ENCODE measurements at regions not wholly inside any gene's neighbourhood (a gene's known extent, or its start where the extent isn't known, plus 50 kb on each side); places are given as distances from the start of the nearest gene placed in this dataset.

DNA sequence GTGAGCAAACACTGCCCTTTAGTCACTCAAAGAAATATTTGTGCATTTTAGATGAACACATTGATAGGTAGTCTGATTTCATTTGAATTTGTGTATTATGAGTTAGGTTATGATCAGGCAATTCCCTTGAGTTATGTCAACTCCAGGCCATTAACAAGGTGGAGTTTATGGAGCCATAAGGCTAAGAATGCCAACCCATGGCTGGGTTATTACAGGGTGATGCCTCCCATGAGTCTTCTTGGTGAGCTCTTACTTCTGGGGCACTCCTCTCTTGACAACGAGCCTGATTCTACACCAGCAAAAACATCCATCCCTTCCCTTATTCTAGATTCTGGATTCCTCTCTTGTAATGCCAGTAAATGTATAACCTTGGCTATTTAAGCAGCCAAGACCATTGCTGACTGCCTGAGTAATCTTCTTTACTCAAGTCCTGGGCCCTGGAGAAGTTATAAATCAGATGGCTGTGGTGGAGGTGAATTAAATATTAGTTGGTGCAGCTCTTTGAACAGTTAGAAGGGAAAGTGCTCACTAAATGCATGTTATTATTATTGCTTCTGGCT is 645.7 kb upstream of the TENM4 start:
- Histone ChIP-seq H2BK120ac (ENCODE audit: low read depth, low read length) (no peak overlapping the region), H3K4ac (ENCODE audit: low read depth in 1 of 2, low read length in 2 of 2) (no peak overlapping the region), H3K4me1 (ENCODE audit: control insufficient read depth, insufficient read depth, low read depth, low read length) (peaks cover 7% of the 10 kb centered on the region), H2AFZ (ENCODE audit: low read depth, low read length) (no peak overlapping the region), H4K8ac (ENCODE audit: low read length) (no peak overlapping the region), H3K9ac (ENCODE audit: low read length) (no peak overlapping the region), H2BK12ac (ENCODE audit: low read length in 2 of 2) (no peak overlapping the region), H3K4me3 (ENCODE audit: insufficient read depth in 1 of 2, low read depth in 1 of 2, low read length in 2 of 2) (no peak overlapping the region), H3K27me3 (ENCODE audit: control insufficient read depth in 1 of 2, insufficient read depth in 1 of 2, low read length in 2 of 2) (peaks cover 0 to 4% of the 10 kb centered on the region in 2 experiments), H3K36me3 (ENCODE audit: control insufficient read depth in 1 of 2, insufficient read depth in 2 of 2, low read depth in 1 of 2, low read length in 2 of 2) (no peaks in the 10 kb centered on the region), H3K27ac (ENCODE audit: low read length, poor library complexity, severe bottlenecking) (peak overlapping the region; percentile 72), H2AK5ac (ENCODE audit: low read length, severe bottlenecking) (no peak overlapping the region), H3K9me3 (ENCODE audit: control insufficient read depth, low read length) (no peaks in the 10 kb centered on the region), H3K79me1 (replicated peaks; ENCODE audit: low read length, poor library complexity, severe bottlenecking) (no peaks in the 10 kb centered on the region), H4K91ac (ENCODE audit: low read length) (no peak overlapping the region), H2BK5ac (ENCODE audit: low read depth, low read length, poor library complexity, severe bottlenecking) (no peak overlapping the region), H3K23ac (ENCODE audit: low read length in 2 of 2) (no peak overlapping the region), H3K4me2 (ENCODE audit: low read length, poor library complexity, severe bottlenecking) (no peak overlapping the region), H3K18ac (ENCODE audit: low read depth in 1 of 2, low read length in 2 of 2) (no peak overlapping the region), H2BK15ac (ENCODE audit: low read depth, poor library complexity, severe bottlenecking) (no peak overlapping the region), H3K14ac (ENCODE audit: low read length in 2 of 2) (no peak overlapping the region)
- DNase-seq: no peak
- 100% methylated on average over 1 of the region's 1 CpG for WGBS

DNA sequence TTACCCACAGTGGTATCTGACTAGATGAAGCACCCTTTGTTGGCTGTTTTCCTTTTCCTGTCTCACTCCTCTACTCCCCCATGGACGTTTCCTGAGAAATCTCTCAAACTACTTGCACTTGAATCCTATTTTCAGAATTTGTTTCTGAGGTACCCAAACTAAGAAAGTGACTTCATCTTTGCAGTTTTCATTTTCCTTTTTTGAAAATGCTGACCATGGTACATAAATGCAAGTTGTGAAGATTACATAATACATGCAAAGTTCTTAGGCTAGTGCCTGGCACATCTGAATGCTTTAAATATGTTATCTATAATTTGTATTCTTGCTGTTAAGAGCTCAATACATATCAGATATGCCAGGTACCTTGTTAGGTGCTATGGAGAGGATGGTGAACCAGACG is 644.7 kb upstream of the TENM4 start:
- Histone ChIP-seq H3K23ac (ENCODE audit: low read length in 2 of 2) (no peak overlapping the region), H2AFZ (ENCODE audit: low read depth, low read length) (no peak overlapping the region), H3K27me3 (ENCODE audit: control insufficient read depth in 1 of 2, insufficient read depth in 1 of 2, low read length in 2 of 2) (peaks cover 0 to 4% of the 10 kb centered on the region in 2 experiments), H4K8ac (ENCODE audit: low read length) (no peak overlapping the region), H2BK15ac (ENCODE audit: low read depth, poor library complexity, severe bottlenecking) (no peak overlapping the region), H3K4me3 (ENCODE audit: insufficient read depth in 1 of 2, low read depth in 1 of 2, low read length in 2 of 2) (no peak overlapping the region), H3K27ac (ENCODE audit: low read length, poor library complexity, severe bottlenecking) (no peak overlapping the region), H3K14ac (ENCODE audit: low read length in 2 of 2) (no peak overlapping the region), H3K4ac (ENCODE audit: low read depth in 1 of 2, low read length in 2 of 2) (no peak overlapping the region), H2BK12ac (ENCODE audit: low read length in 2 of 2) (no peak overlapping the region), H2AK5ac (ENCODE audit: low read length, severe bottlenecking) (peak overlapping the region; percentile 76), H3K18ac (ENCODE audit: low read depth in 1 of 2, low read length in 2 of 2) (no peak overlapping the region), H4K91ac (ENCODE audit: low read length) (no peak overlapping the region), H3K4me1 (ENCODE audit: control insufficient read depth, insufficient read depth, low read depth, low read length) (peaks cover 7% of the 10 kb centered on the region), H2BK120ac (ENCODE audit: low read depth, low read length) (no peak overlapping the region), H3K4me2 (ENCODE audit: low read length, poor library complexity, severe bottlenecking) (no peak overlapping the region), H3K36me3 (ENCODE audit: control insufficient read depth in 1 of 2, insufficient read depth in 2 of 2, low read depth in 1 of 2, low read length in 2 of 2) (no peaks in the 10 kb centered on the region), H3K9ac (ENCODE audit: low read length) (no peak overlapping the region), H3K9me3 (ENCODE audit: control insufficient read depth, low read length) (no peaks in the 10 kb centered on the region), H2BK5ac (ENCODE audit: low read depth, low read length, poor library complexity, severe bottlenecking) (no peak overlapping the region), H3K79me1 (replicated peaks; ENCODE audit: low read length, poor library complexity, severe bottlenecking) (no peaks in the 10 kb centered on the region)
- no peak for DNase-seq
- WGBS: 33% methylated on average over 1 of the region's 2 CpGs

DNA sequence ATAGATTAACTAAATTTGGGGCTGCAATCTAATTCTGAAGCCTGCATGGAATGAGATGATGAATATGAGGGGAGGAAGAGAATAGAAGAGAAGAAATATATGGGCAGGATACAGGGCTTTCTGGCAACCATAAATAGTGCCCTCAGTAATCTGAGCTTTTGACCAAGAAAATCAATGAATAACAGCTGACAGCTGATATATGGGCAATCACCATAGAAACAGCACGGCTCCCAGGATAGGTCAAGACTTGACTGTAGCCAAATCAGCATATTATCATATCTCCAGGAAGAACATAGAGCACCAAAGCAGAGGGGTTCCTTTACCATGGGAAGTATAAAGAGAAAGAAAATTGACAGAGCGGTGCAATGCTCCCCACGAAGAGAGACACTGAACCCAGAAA is 643.8 kb upstream of the TENM4 start:
- no peak overlapping the region for H2BK15ac ChIP-seq (ENCODE audit: low read depth, poor library complexity, severe bottlenecking)
- H3K79me1 ChIP-seq (replicated peaks; ENCODE audit: low read length, poor library complexity, severe bottlenecking): no peaks in the 10 kb centered on the region
- WGBS: 88% methylated on average over 3 of the region's 3 CpGs
- H3K4me2 ChIP-seq (ENCODE audit: low read length, poor library complexity, severe bottlenecking): no peak overlapping the region
- no peak for DNase-seq
- no peak overlapping the region for H2BK120ac ChIP-seq (ENCODE audit: low read depth, low read length)
- H3K36me3 ChIP-seq (ENCODE audit: control insufficient read depth in 1 of 2, insufficient read depth in 2 of 2, low read depth in 1 of 2, low read length in 2 of 2): no peaks in the 10 kb centered on the region
- H3K9me3 ChIP-seq (ENCODE audit: control insufficient read depth, low read length): no peaks in the 10 kb centered on the region
- H3K4ac ChIP-seq (ENCODE audit: low read depth in 1 of 2, low read length in 2 of 2): no peak overlapping the region
- no peak overlapping the region for H2AK5ac ChIP-seq (ENCODE audit: low read length, severe bottlenecking)
- H3K23ac ChIP-seq (ENCODE audit: low read length in 2 of 2): no peak overlapping the region
- H3K4me1 ChIP-seq (ENCODE audit: control insufficient read depth, insufficient read depth, low read depth, low read length): peaks cover 7% of the 10 kb centered on the region
- no peak overlapping the region for H2AFZ ChIP-seq (ENCODE audit: low read depth, low read length)
- no peak overlapping the region for H3K14ac ChIP-seq (ENCODE audit: low read length in 2 of 2)
- H3K27me3 ChIP-seq (ENCODE audit: control insufficient read depth in 1 of 2, insufficient read depth in 1 of 2, low read length in 2 of 2): peaks cover 0 to 4% of the 10 kb centered on the region in 2 experiments
- peak overlapping the region; percentile 26 for H3K27ac ChIP-seq (ENCODE audit: low read length, poor library complexity, severe bottlenecking)
- no peak overlapping the region for H4K91ac ChIP-seq (ENCODE audit: low read length)
- H3K4me3 ChIP-seq (ENCODE audit: insufficient read depth in 1 of 2, low read depth in 1 of 2, low read length in 2 of 2): no peak overlapping the region
- H4K8ac ChIP-seq (ENCODE audit: low read length): no peak overlapping the region
- H2BK12ac ChIP-seq (ENCODE audit: low read length in 2 of 2): no peak overlapping the region
- H3K18ac ChIP-seq (ENCODE audit: low read depth in 1 of 2, low read length in 2 of 2): no peak overlapping the region
- no peak overlapping the region for H2BK5ac ChIP-seq (ENCODE audit: low read depth, low read length, poor library complexity, severe bottlenecking)
- no peak overlapping the region for H3K9ac ChIP-seq (ENCODE audit: low read length)

DNA sequence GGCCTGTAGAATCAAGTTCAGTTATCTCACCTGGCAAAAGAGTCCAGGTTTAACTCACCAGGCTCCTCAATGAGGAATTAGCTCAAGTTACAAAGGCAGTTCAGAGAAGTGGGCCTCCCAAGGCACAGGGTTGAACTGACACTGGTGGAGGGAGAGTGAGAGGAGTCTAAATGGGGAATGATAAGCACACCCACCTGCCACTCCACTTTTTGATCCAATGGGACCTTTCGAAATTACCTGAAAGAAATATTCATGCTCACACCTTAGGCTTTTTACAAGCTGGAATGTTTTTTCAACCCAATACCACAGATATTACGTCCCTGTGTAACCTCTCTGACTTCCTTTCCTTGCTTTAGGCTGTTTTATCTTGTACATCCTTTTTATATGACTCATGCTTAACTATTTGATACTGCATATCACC is 642.7 kb upstream of the TENM4 start:
- H3K4me3 ChIP-seq (ENCODE audit: insufficient read depth in 1 of 2, low read depth in 1 of 2, low read length in 2 of 2): no peak overlapping the region
- H3K23ac ChIP-seq (ENCODE audit: low read length in 2 of 2): no peak overlapping the region
- H4K91ac ChIP-seq (ENCODE audit: low read length): no peak overlapping the region
- 74% methylated on average over 2 of the region's 2 CpGs for WGBS
- no peak overlapping the region for H3K27ac ChIP-seq (ENCODE audit: low read length, poor library complexity, severe bottlenecking)
- peak overlapping the region; percentile 35 for H2AK5ac ChIP-seq (ENCODE audit: low read length, severe bottlenecking)
- DNase-seq: no peak
- H3K9ac ChIP-seq (ENCODE audit: low read length): no peak overlapping the region
- H2BK15ac ChIP-seq (ENCODE audit: low read depth, poor library complexity, severe bottlenecking): no peak overlapping the region
- no peak overlapping the region for H4K8ac ChIP-seq (ENCODE audit: low read length)
- H2AFZ ChIP-seq (ENCODE audit: low read depth, low read length): no peak overlapping the region
- H3K9me3 ChIP-seq (ENCODE audit: control insufficient read depth, low read length): no peaks in the 10 kb centered on the region
- no peak overlapping the region for H3K4ac ChIP-seq (ENCODE audit: low read depth in 1 of 2, low read length in 2 of 2)
- H3K4me2 ChIP-seq (ENCODE audit: low read length, poor library complexity, severe bottlenecking): no peak overlapping the region
- no peaks in the 10 kb centered on the region for H3K36me3 ChIP-seq (ENCODE audit: control insufficient read depth in 1 of 2, insufficient read depth in 2 of 2, low read depth in 1 of 2, low read length in 2 of 2)
- no peak overlapping the region for H2BK12ac ChIP-seq (ENCODE audit: low read length in 2 of 2)
- no peak overlapping the region for H3K14ac ChIP-seq (ENCODE audit: low read length in 2 of 2)
- no peak overlapping the region for H2BK5ac ChIP-seq (ENCODE audit: low read depth, low read length, poor library complexity, severe bottlenecking)
- peaks cover 7% of the 10 kb centered on the region for H3K4me1 ChIP-seq (ENCODE audit: control insufficient read depth, insufficient read depth, low read depth, low read length)
- no peak overlapping the region for H3K18ac ChIP-seq (ENCODE audit: low read depth in 1 of 2, low read length in 2 of 2)
- H3K27me3 ChIP-seq (ENCODE audit: control insufficient read depth in 1 of 2, insufficient read depth in 1 of 2, low read length in 2 of 2): peaks cover 0 to 4% of the 10 kb centered on the region in 2 experiments
- H3K79me1 ChIP-seq (replicated peaks; ENCODE audit: low read length, poor library complexity, severe bottlenecking): no peaks in the 10 kb centered on the region
- H2BK120ac ChIP-seq (ENCODE audit: low read depth, low read length): no peak overlapping the region
